GM23338 (cell line): ENCODE measurements at regions not wholly inside any gene's neighbourhood (a gene's known extent, or its start where the extent isn't known, plus 50 kb on each side); places are given as distances from the start of the nearest gene placed in this dataset.

Experiments
- ATAC-seq: fragments of 200-7000 bp; cut with Tn5 transposase; 3 replicates; pipeline ENCODE4 v1.9.1; 2020
- DNase-seq: peaks from one replicate; pipeline ENCODE4 v3.0.0-alpha.2; 2015; ENCODE audit warnings: low spot score
- H2AFZ ChIP-seq: fragments of 200-600 bp; sonication (generic); 2 replicates; pipeline ENCODE4 v1.8.0; 2016; ENCODE audit warnings: antibody characterized with exemption, mild to moderate bottlenecking, moderate library complexity
- H3F3A ChIP-seq: fragments of 200-600 bp; sonication (generic); replicated peaks from 2 replicates; pipeline ENCODE4 v1.8.0; 2017; ENCODE audit warnings: antibody characterized with exemption, mixed run types, low read depth
- H3K27ac ChIP-seq: fragments of 200-600 bp; sonication (generic); 2 replicates; pipeline ENCODE4 v1.6.1; 2016; ENCODE audit warnings: low read depth
- H3K27me3 ChIP-seq: fragments of 200-600 bp; sonication (generic); 2 replicates; pipeline ENCODE4 v1.8.0; 2016; ENCODE audit warnings: mild to moderate bottlenecking, mixed run types, moderate library complexity; ENCODE audit not compliant: insufficient read depth
- H3K36me3 ChIP-seq: fragments of 200-600 bp; sonication (generic); 2 replicates; pipeline ENCODE4 v1.8.0; 2016; ENCODE audit warnings: mild to moderate bottlenecking; ENCODE audit not compliant: insufficient read depth
- H3K4me1 ChIP-seq: fragments of 200-600 bp; sonication (generic); 2 replicates; pipeline ENCODE4 v1.8.0; 2016; ENCODE audit warnings: mild to moderate bottlenecking, moderate library complexity; ENCODE audit not compliant: insufficient read depth
- H3K4me2 ChIP-seq: fragments of 200-600 bp; sonication (generic); 2 replicates; pipeline ENCODE4 v1.7.1; 2017; ENCODE audit warnings: mixed run types
- H3K4me3 ChIP-seq: fragments of 200-600 bp; sonication (generic); 2 replicates; pipeline ENCODE4 v1.6.1; 2016; ENCODE audit warnings: mixed run types
- H3K79me2 ChIP-seq: fragments of 200-600 bp; sonication (generic); replicated peaks from 2 replicates; pipeline ENCODE4 v1.8.0; 2017; ENCODE audit warnings: mild to moderate bottlenecking; ENCODE audit not compliant: insufficient read depth
- H3K9me2 ChIP-seq: fragments of 200-600 bp; sonication (generic); 2 replicates; pipeline ENCODE4 v1.8.0; 2017; ENCODE audit not compliant: insufficient read depth
- H4K20me1 ChIP-seq: fragments of 200-600 bp; sonication (generic); replicated peaks from 2 replicates; pipeline ENCODE4 v1.8.0; 2017; ENCODE audit warnings: mild to moderate bottlenecking; ENCODE audit not compliant: insufficient read depth
- H3K27ac Mint-ChIP-seq: 2 replicates; pipeline ENCODE4 v1.8.0; 2020; ENCODE audit warnings: inconsistent platforms, mild to moderate bottlenecking, moderate library complexity, mixed read lengths
- H3K27me3 Mint-ChIP-seq: 3 replicates; pipeline ENCODE4 v1.8.0; 2022; ENCODE audit warnings: low read depth, mild to moderate bottlenecking, moderate library complexity, mixed read lengths, inconsistent platforms; ENCODE audit not compliant: insufficient read depth, poor library complexity
- H3K36me3 Mint-ChIP-seq: 3 replicates; pipeline ENCODE4 v1.8.0; 2021; ENCODE audit warnings: low read depth, mild to moderate bottlenecking, inconsistent platforms, moderate library complexity, mixed read lengths
- H3K4me1 Mint-ChIP-seq: 3 replicates; pipeline ENCODE4 v1.8.0; 2020; ENCODE audit warnings: mild to moderate bottlenecking, inconsistent platforms, mixed read lengths
- H3K4me3 Mint-ChIP-seq: 3 replicates; pipeline ENCODE4 v1.8.0; 2021; ENCODE audit warnings: moderate library complexity, mild to moderate bottlenecking, inconsistent platforms, mixed read lengths
- H3K9me3 Mint-ChIP-seq: 3 replicates; pipeline ENCODE4 v1.8.0; 2020; ENCODE audit warnings: moderate library complexity, mild to moderate bottlenecking, inconsistent platforms, mixed read lengths
- CREB1 ChIP-seq: fragments of 250-450 bp; sonication (Bioruptor Pico); IDR thresholded peaks from 2 replicates; pipeline ENCODE4 v1.5.0; 2020; ENCODE audit warnings: low read depth, mild to moderate bottlenecking, moderate library complexity
- ETS1 ChIP-seq: IDR thresholded peaks from 2 replicates; pipeline ENCODE4 v1.6.1; 2016; ENCODE audit warnings: antibody characterized with exemption
- EZH2 ChIP-seq: fragments of 200-600 bp; sonication (generic); IDR thresholded peaks from one replicate; pipeline ENCODE4 v1.8.0; 2017; ENCODE audit warnings: antibody characterized with exemption, mild to moderate bottlenecking, low read depth; ENCODE audit not compliant: unreplicated experiment
- EZH2phosphoT487 ChIP-seq: fragments of 200-600 bp; sonication (generic); IDR thresholded peaks from one replicate; pipeline ENCODE4 v1.8.1; 2018; ENCODE audit warnings: antibody characterized with exemption; ENCODE audit not compliant: unreplicated experiment
- JUNB ChIP-seq: IDR thresholded peaks from one replicate; pipeline ENCODE4 v1.6.1; 2016; ENCODE audit warnings: antibody characterized with exemption; ENCODE audit not compliant: unreplicated experiment
- NANOG ChIP-seq: IDR thresholded peaks from 2 replicates; pipeline ENCODE4 v1.6.1; 2016; ENCODE audit warnings: antibody characterized with exemption, borderline replicate concordance
- POLR2AphosphoS5 ChIP-seq: IDR thresholded peaks from 2 replicates; pipeline ENCODE4 v1.6.1; 2016; ENCODE audit warnings: antibody characterized with exemption, low read depth
- STAT1 ChIP-seq: IDR thresholded peaks from one replicate; pipeline ENCODE4 v1.6.1; 2016; ENCODE audit warnings: antibody characterized with exemption; ENCODE audit not compliant: unreplicated experiment
- ZNF114 ChIP-seq: fragments of 250-450 bp; sonication (Bioruptor Pico); IDR thresholded peaks from 2 replicates; pipeline ENCODE4 v1.5.0; 2020; ENCODE audit warnings: mild to moderate bottlenecking, moderate library complexity
- TF ChIP-seq, protein P1 (sequence below): IDR thresholded peaks from one replicate; pipeline ENCODE4 v1.6.1; 2018; ENCODE audit warnings: antibody characterized with exemption; ENCODE audit not compliant: unreplicated experiment

GRCh38 chr2:40734797-40735196 lies 282.9 kb upstream of the SLC8A1 start:
- H3K9me3 Mint-ChIP-seq, result no peaks in the 10 kb centered on the region
- no peaks in the 10 kb centered on the region for H3K79me2 ChIP-seq
- H3K27ac ChIP-seq, result no peak overlapping the region
- no peaks in the 10 kb centered on the region for H3K27me3 ChIP-seq
- H3K4me1 Mint-ChIP-seq, result peaks cover 10% of the 10 kb centered on the region; the same call in 2 of the 3 replicates
- H3K4me3 ChIP-seq, result no peak overlapping the region
- ATAC-seq (no peak), DNase-seq (no peak)
- no peak overlapping the region for H3K27ac Mint-ChIP-seq
- H3K9me2 ChIP-seq, result no peaks in the 10 kb centered on the region
- H3F3A ChIP-seq, result no peaks in the 10 kb centered on the region
- H2AFZ ChIP-seq, result no peak overlapping the region
- H3K36me3 ChIP-seq, result no peaks in the 10 kb centered on the region
- H3K4me3 Mint-ChIP-seq, result no peak overlapping the region
- TF ChIP-seq EZH2, result no peak
- TF ChIP-seq STAT1, result no peak
- no peak for TF ChIP-seq ETS1
- TF ChIP-seq JUNB, result no peak
- no peak for TF ChIP-seq ZNF114 (CRISPR knock-in tag)
- H3K27me3 Mint-ChIP-seq, result no peaks in the 10 kb centered on the region
- H3K4me2 ChIP-seq, result no peak overlapping the region
- H3K4me1 ChIP-seq, result peaks cover 10% of the 10 kb centered on the region
- H3K36me3 Mint-ChIP-seq, result no peaks in the 10 kb centered on the region
- H4K20me1 ChIP-seq, result no peaks in the 10 kb centered on the region

DNA sequence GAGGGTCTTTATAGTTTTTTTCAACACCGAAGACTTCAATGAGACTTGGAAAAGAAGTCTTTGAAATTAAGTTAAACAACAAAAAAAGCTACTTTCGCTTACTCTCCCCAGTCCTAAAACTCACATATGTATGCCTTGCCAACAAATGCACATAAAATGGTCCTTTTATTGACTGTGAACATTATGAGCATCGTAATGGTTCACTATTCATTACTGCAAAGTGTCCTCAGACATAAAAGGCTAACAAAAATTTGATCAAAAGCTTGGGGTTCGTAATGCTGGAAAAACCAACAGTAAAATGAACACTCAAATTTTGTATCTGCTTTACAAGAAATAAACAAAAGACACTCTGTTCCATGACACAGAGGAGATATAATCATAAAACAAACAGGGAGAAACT lies 285.3 kb upstream of the SLC8A1 start:
- ATAC-seq, result no peak
- TF ChIP-seq JUNB (no peak), ZNF114 (CRISPR knock-in tag) (no peak), EZH2phosphoT487 (no peak), STAT1 (no peak), POLR2AphosphoS5 (no peak), CREB1 (CRISPR knock-in tag) (no peak), NANOG (no peak), ETS1 (no peak)
- TF ChIP-seq, protein P1, sequence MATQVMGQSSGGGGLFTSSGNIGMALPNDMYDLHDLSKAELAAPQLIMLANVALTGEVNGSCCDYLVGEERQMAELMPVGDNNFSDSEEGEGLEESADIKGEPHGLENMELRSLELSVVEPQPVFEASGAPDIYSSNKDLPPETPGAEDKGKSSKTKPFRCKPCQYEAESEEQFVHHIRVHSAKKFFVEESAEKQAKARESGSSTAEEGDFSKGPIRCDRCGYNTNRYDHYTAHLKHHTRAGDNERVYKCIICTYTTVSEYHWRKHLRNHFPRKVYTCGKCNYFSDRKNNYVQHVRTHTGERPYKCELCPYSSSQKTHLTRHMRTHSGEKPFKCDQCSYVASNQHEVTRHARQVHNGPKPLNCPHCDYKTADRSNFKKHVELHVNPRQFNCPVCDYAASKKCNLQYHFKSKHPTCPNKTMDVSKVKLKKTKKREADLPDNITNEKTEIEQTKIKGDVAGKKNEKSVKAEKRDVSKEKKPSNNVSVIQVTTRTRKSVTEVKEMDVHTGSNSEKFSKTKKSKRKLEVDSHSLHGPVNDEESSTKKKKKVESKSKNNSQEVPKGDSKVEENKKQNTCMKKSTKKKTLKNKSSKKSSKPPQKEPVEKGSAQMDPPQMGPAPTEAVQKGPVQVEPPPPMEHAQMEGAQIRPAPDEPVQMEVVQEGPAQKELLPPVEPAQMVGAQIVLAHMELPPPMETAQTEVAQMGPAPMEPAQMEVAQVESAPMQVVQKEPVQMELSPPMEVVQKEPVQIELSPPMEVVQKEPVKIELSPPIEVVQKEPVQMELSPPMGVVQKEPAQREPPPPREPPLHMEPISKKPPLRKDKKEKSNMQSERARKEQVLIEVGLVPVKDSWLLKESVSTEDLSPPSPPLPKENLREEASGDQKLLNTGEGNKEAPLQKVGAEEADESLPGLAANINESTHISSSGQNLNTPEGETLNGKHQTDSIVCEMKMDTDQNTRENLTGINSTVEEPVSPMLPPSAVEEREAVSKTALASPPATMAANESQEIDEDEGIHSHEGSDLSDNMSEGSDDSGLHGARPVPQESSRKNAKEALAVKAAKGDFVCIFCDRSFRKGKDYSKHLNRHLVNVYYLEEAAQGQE, result no peak
- H3K36me3 Mint-ChIP-seq, result no peaks in the 10 kb centered on the region

More for the DNA sequence above, 285.3 kb upstream of the SLC8A1 start:
- Histone ChIP-seq H3K27ac (no peak overlapping the region), H2AFZ (no peak overlapping the region), H3K79me2 (no peaks in the 10 kb centered on the region), H3K4me2 (no peak overlapping the region), H3K9me2 (no peaks in the 10 kb centered on the region), H3K36me3 (no peaks in the 10 kb centered on the region), H3F3A (no peaks in the 10 kb centered on the region), H3K4me1 (peaks cover 10% of the 10 kb centered on the region), H3K4me3 (no peak overlapping the region), H4K20me1 (no peaks in the 10 kb centered on the region), H3K27me3 (no peaks in the 10 kb centered on the region)
- no peak overlapping the region for H3K27ac Mint-ChIP-seq
- DNase-seq, result no peak
- H3K9me3 Mint-ChIP-seq, result no peaks in the 10 kb centered on the region
- H3K4me1 Mint-ChIP-seq, result peaks cover 10% of the 10 kb centered on the region; the same call in 2 of the 3 replicates
- no peak overlapping the region for H3K4me3 Mint-ChIP-seq
- H3K27me3 Mint-ChIP-seq, result no peaks in the 10 kb centered on the region
